ENCODE measurements at regions not wholly inside any gene's neighbourhood (a gene's known extent, or its start where the extent isn't known, plus 50 kb on each side); places are given as distances from the start of the nearest gene placed in this dataset.

GRCh38 chr6:53433951-53434285, 85.2 kb upstream of the ELOVL5 start:
- TF ChIP-seq CTCF (IDR thresholded peaks at IDR 0.05 in 8 of 11, conservative IDR thresholded peaks at IDR 0.05 in 3 of 11) (no peak), POLR2A (IDR thresholded peaks at IDR 0.05) (no peak), POLR2AphosphoS5 (IDR thresholded peaks at IDR 0.05) (no peak)

All from spleen (tissue), 7 donors.